Activated CD8-positive, alpha-beta memory T cell treated with anti-CD3 and anti-CD28 coated beads, Interleukin-2, amount 50 U/mL, for 4 hours (primary cell): ENCODE measurements at regions not wholly inside any gene's neighbourhood (a gene's known extent, or its start where the extent isn't known, plus 50 kb on each side); places are given as distances from the start of the nearest gene placed in this dataset.
"Not testable (repeated sequence)": the region's sequence is repeated elsewhere in the genome, so short reads cannot be mapped to it uniquely, and the experiment has no call there.

Experiments
- DNase-seq: peaks from one replicate; pipeline ENCODE4 v3.0.0-alpha.2; 2020

DNA sequence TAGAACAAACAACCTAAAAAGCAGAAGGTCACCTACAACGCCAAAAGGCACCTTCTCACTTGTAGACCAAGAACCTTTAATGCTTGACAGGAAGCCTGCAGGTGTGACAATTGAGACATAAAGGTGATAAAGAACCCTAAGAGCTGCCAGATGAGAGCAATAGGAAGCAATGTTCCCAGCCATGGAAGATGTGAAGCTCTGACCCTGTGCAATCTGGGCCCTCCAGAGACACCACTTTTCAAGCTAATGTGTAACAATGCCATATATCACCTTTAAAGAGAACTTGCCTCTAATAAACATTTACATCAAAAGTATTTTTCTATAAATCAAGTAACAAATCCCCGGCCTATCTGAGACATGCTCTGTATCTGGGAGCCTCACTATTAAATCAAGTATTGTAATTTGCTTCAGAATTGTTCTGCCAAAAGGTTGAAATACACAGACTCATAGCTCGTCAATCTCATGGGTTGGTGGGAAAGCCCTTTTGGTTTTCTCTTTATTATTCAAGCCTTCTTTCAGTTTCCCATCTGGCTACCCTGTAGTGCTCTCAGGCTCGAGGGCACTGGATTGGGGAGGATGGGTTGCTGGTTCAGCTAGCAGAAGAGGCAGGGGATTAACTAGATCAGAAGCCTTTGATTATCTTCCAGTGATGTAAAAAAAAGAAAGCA, 368.9 kb downstream of the BUD13 start:
- DNase-seq = no peak

DNA sequence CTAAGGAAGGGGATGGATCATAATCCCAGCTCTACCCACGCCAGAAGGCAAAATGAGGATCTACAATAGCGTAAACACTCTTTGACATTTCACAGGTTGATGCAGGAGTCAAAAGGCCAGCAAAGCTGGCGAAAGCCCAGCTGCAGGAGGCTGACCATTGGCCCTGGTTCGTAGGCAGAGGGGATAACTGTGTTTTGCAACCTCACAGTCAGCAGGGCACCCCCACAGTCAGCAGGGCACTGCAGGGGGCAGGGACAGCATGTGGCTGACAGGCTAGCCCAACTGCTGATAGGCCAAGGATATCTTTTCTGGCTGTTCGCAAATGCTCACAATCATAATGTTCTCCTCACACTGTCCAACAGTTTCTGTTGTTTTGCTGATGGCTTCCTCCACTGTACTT, 372.7 kb downstream of the BUD13 start:
- no peak for DNase-seq

DNA sequence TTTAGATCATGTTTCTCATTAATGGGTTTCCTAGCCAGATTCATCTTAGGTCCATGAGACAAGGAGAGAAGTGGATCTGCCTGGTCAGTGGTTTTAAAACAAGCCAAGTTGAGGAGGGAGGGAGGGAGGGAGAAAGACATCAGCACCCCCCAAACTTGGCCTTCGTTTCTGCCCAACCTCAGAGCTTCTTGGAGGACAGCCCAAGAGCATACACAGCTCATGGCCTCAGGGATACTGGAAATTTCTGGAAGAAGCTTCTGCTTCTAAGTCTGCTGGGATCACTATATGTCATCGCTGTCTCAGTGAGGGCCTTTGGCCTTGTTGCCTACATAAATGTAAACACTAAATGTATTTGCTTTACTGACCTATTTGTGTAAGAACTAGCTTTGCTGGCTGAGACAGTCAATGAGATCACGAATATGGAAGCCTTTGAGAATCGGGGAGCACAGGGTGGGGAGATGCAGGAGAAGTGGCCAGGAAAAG, 375.1 kb downstream of the BUD13 start:
- DNase-seq = no peak

DNA sequence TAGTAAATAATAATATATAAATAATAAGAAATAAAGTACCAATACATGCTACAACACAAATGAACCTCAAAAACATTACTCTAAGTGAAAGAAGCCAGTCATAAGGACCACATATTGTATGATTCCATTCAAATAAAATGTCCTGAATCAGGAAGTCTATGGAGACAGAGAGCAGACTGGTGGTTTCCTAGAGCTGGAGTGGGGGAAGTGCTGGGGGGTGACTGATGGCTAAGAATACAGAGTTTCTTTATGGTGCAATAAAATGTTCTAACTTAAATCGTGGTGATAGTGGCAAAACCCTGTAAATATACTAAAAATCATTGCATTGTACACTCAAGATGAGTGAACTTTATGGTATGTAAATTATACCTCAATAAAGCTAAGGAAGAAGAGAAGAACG, 376.5 kb downstream of the BUD13 start:
- no peak for DNase-seq

GRCh38 chr11:116394022-116394421, 378.8 kb downstream of the BUD13 start:
- no peak for DNase-seq

GRCh38 chr11:116390963-116391362, 381.8 kb downstream of the BUD13 start:
- no peak for DNase-seq

DNA sequence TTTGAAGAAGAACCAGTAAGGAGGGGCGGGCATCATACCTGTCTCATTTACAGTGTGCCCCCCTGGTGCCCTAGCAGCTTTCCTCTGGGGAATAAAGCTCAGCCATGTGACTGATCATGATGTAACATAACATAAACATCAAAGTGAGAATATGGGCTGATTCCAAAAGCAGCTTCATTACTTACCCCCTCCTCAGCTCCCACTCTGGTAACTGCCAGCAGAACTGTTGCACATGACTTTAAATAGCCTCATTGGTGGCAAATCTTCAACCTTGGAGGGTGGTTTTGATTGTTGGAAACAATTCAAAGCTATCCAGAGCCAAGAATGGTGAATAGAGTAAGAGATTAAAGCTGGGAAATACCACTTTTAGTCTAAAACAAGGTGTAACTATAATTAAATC, 384.6 kb downstream of the BUD13 start:
- DNase-seq = no peak

- no peak for DNase-seq
Measured at GRCh38 chr11:116387641-116388040, 385.1 kb downstream of the BUD13 start.

DNA sequence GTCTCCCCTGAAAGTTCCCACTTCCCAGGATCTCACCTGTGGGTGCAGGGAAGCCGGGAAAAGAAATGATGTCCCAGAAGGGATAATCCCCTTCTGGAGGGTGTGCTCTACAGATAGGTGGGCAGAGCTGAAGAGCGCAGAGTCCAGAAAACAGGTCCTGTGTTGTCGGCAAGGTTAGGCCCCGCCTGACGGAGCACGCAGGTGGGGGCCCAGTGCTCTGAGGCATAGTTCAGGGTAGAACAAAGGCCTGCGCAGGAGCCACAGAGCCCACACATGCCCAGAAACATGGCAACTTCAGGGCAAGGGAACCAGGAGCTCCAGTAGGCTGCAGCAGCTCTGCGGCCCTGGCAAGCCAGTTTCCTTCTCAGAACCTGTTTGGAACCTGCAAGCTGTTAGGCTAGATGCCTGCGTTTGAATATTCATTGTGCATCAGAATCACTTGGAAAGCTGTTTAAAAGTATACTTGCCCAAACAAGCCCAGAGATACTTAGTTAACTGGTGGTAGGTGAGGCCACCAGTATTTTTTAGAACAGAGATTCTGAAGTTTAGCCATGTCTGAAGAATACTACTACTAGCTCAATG, 386.6 kb downstream of the BUD13 start:
- no peak for DNase-seq

DNA sequence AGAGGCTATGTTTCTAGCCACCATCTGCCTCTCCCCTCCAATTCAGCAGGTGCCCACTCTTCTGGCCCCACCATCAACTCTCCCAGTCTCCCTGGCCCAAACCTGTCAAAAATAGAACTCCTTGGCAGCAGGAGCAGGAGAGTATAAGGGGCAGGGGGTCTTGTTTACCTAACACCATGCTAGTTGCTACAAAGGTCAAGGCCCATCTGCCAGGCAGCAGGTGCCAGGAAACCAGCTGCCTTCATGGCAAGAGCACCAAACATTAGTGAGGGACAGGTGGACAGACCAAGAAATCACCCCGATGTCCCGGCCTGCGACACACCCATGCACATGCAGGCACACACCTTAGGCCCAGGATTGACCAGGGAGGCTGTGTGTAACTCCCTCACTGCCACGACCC, 387.9 kb downstream of the BUD13 start:
- no peak for DNase-seq

- DNase-seq = no peak
Measured at GRCh38 chr11:116384407-116384806, 388.4 kb downstream of the BUD13 start.

DNA sequence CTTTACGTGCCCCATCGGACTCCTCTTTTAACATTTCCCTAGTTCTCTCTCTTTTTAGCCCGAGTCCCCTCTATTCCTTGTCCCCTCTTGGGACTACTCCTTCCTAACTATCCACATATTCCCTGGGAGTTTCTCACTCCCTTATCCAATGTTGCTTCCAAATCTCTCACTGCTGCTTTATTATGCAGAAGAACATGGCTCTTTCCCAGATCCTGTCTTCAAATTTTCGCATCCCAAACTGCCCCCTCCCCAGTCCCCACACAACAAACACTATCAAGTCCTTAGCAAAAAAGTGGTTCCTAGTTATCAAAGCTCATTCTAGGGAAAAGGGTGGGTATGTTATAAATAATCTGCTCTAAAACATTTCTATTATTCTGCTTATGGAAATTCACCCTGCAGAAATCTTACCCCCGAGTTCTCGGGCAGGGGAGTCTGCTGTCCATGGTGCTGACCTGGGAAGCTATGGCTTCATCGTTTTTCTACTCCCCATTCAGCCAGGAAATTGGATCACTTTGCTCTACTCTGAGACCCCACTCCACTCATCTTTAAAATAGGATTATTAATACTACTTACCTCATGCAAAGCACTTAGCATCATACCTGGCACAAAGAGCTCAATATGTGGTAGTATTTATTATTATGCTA, 393.5 kb downstream of the BUD13 start:
- no peak for DNase-seq

- DNase-seq = no peak
Measured at GRCh38 chr11:116376547-116376946, 396.2 kb downstream of the BUD13 start.

GRCh38 chr11:116376054-116376453, 396.7 kb downstream of the BUD13 start:
- DNase-seq = no peak

- DNase-seq = no peak
Measured at GRCh38 chr11:116375221-116375620, 397.6 kb downstream of the BUD13 start.

- no peak for DNase-seq
Measured at GRCh38 chr11:116374085-116374484, 398.7 kb downstream of the BUD13 start.

DNA sequence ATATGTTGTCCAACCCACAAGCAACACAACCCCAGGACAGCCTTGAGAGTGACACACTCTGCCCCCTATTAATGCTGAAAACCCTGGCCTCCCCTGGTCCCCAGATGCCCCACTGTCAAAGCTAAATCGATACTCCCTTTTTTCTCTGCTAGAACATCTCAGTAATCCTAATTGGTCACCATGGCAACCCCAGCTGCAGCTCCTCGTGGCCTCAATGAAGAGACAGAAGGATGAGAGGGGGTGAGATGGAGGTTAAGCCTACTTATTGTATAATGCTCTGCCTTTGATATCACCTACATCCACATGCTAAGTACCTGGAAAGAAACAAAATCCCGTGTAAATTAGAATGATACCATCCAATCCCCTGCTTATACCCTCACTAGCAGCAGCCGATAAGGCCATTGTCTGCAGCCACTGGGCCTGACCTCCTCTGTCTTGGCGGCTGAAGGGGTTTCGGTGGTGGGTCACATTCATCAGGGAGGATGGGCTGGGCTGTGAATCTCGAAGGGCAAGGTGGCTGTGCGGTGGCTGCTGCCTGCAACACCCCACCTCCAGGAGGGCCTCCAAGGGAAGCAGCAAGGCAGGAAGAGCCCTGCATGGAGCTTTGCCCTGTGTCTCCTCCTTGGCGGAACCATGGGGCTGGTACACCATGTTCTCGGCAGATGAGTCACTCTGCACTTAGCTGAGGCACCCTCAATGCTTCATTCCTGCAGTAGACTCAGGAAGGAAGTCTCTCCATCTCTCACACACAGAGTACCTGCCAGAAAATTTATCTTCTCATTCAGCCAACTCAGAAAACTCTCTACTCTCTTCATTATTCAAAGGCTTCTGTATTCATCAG, 399.5 kb downstream of the BUD13 start:
- no peak for DNase-seq

- DNase-seq = no peak
Measured at GRCh38 chr11:116371146-116371545, 401.6 kb downstream of the BUD13 start.

GRCh38 chr11:116368784-116369183, 404.0 kb downstream of the BUD13 start:
- no peak for DNase-seq

DNA sequence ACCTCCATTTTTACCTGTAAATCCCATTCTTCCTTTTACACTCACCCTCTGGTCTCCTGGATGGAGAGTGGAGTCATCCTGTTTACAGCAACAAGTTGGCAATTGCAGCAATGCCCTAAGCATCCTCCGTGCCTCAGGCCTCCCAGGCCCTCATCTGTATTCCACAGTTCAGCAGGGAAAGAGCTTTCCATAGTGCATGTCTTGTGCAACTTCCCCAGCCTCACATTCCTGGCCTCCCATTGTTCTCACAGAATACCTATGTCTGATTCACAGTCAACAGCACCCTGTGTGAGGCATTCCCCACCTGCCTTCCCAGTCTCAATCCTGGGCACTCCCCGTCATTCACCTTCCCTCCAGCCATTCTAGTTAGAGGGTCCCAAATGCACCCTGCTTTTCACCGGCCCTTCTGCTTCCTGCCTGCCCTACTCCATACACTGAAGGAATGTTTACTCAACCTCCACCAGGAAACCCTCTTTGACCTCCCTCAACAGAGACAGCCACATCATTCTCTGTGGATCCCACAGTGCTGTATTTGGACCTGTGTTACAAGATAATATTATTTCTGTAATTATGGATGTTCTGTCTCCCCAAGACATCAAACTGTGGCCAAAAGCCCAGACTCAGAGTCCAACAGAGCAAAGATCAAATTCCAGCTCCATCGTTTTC, 405.7 kb downstream of the BUD13 start:
- no peak for DNase-seq

DNA sequence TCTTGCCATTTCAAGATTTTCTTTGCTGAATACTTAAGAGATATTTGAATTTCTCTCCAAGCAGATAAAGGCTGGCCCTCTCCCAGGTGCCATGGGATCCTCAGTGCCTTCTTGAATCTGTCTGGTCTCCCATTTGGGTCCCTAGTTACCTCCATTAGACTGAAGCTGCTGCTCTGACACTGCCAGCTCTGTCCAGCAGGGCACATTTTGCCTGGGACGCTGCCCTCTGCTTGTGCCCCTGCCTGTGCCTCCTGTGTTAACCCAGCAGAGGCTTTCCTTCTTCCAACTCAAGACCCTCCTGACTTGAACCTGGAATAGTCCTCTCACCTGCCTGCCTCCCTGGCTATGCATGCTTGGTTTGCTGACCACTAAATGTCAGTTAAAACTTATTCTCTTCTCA, 406.3 kb downstream of the BUD13 start:
- no peak for DNase-seq

- DNase-seq = not testable (repeated sequence)
Measured at GRCh38 chr11:116364925-116365324, 407.9 kb downstream of the BUD13 start.

- DNase-seq = no peak
Measured at GRCh38 chr11:116364348-116364747, 408.4 kb downstream of the BUD13 start.
